Heart left ventricle (tissue), 16 donors: ENCODE measurements at regions not wholly inside any gene's neighbourhood (a gene's known extent, or its start where the extent isn't known, plus 50 kb on each side); places are given as distances from the start of the nearest gene placed in this dataset.
A peak's percentile ranks its signal among the peaks of the same experiment; 100 is the strongest.
"Not testable (repeated sequence)": the region's sequence is repeated elsewhere in the genome, so short reads cannot be mapped to it uniquely, and the experiment has no call there.

Experiments
- ATAC-seq, 4 donors: fragments of 200-7000 bp; cut with Tn5 transposase; one replicate each; pipeline ENCODE4 v1.9.1; 2020 to 2022; ENCODE audit warnings: moderate library complexity in 4 of 4, mild to moderate bottlenecking in 3 of 4, moderate number of reproducible peaks in 1 of 4
- DNase-seq, 5 donors: peaks; one replicate each; pipeline ENCODE4 v3.0.0-alpha.2; 2020
- H3K27ac ChIP-seq, 12 donors: fragments of 200-600 bp; sonication (generic) in 4 of 12; one replicate each; pipeline versions ENCODE4 v1.5.0 to v1.8.0; 2016 to 2022; ENCODE audit warnings: mild to moderate bottlenecking in 2 of 12
- H3K27me3 ChIP-seq, 9 donors: fragments of 200-600 bp; sonication (generic) in 2 of 9; one replicate each; pipeline versions ENCODE4 v1.5.1 to v1.8.0; 2016 to 2022; ENCODE audit warnings: mild to moderate bottlenecking in 3 of 9
- H3K36me3 ChIP-seq, 9 donors: fragments of 200-600 bp; sonication (generic) in 2 of 9; one replicate each; pipeline versions ENCODE4 v1.5.0 to v1.8.0; 2018 to 2022; ENCODE audit warnings: mild to moderate bottlenecking in 2 of 9
- H3K4me1 ChIP-seq, 12 donors: fragments of 200-600 bp; sonication (generic) in 4 of 12; one replicate each; pipeline versions ENCODE4 v1.5.0 to v1.8.0; 2016 to 2022; ENCODE audit warnings: mild to moderate bottlenecking in 3 of 12
- H3K4me3 ChIP-seq, 12 donors: fragments of 200-600 bp; sonication (generic) in 4 of 12; one replicate each; pipeline versions ENCODE4 v1.5.0 to v1.8.0; 2017 to 2022; ENCODE audit warnings: mild to moderate bottlenecking in 9 of 12, moderate library complexity in 4 of 12
- H3K9me3 ChIP-seq, 12 donors: fragments of 200-600 bp; sonication (generic) in 4 of 12; one replicate each; pipeline versions ENCODE4 v1.5.0 to v1.8.0; 2016 to 2022; ENCODE audit warnings: mild to moderate bottlenecking in 1 of 12
- POLR2A ChIP-seq, 2 donors: fragments of 450-650 bp; IDR thresholded peaks; one replicate each; pipeline ENCODE4 v1.6.1; 2017; ENCODE audit warnings: antibody characterized with exemption in 2 of 2, mild to moderate bottlenecking in 2 of 2, moderate library complexity in 2 of 2
- WGBS, 4 donors: extraction: QIAGEN DNeasy Blood & Tissue Kit in 2 of 4; methylation state at CpG; one replicate each; pipeline versions ENCODE4 v1.1.5 to v1.1.7; 2013 to 2018; 5-methylcytosine and 5-hydroxymethylcytosine counted together
- intact Hi-C, 10 donors: fragments of 100-400 bp; cut with DNase I; formaldehyde crosslinking; loops; one replicate each; pipeline versions ENCODE4 v1.11.1 to v1.14.2; 2022
- TF ChIP-seq, protein P1 (sequence below), 12 donors: fragments of 200-600 bp; sonication (generic) in 4 of 12; IDR thresholded peaks; one replicate each; pipeline versions ENCODE4 v1.5.0 to v1.8.0; 2018 to 2022; ENCODE audit warnings: antibody characterized with exemption in 12 of 12, mild to moderate bottlenecking in 5 of 12
- donor health status: ischemic (EF 13 %, LVEDD 7.1; RV severe dilation, severe dysfunction).
- donor health status: healthy with polysubstance abuse.
- donor health status: DM: no; HTN: yes; CAD: no.
- donor health status: DM: no; HTN: no; CAD: no.
- donor health status: ischemic (EF 25% LVEDD 6.9; RV normal size, moderate dysfunction).
- donor health status: ischemic (EF 25% LVEDD 5.7; RV mildly dilated, moderate dysfunction).
- donor health status: healthy.
- donor health status: DM: yes; HTN: yes; CAD: no.
- donor health status: ischemic (EF 35%, LVEDD 5.7; RV mildly dilated, moderate dysfunction).
- donor health status: nonischemic (EF 11% LVEDD 7.7; RV severe dilation, severe dysfunction).
- donor health status: DM: yes; HTN: yes; CAD: no.
- donor health status: PGD.
- donor health status: ischemic (EF 29% LVEDD 5.4; RV normal size, mild dysfunction).
- donor health status: nonischemic (EF 23%, LVEDD 6.1; RV moderate dilation, normal function).

DNA sequence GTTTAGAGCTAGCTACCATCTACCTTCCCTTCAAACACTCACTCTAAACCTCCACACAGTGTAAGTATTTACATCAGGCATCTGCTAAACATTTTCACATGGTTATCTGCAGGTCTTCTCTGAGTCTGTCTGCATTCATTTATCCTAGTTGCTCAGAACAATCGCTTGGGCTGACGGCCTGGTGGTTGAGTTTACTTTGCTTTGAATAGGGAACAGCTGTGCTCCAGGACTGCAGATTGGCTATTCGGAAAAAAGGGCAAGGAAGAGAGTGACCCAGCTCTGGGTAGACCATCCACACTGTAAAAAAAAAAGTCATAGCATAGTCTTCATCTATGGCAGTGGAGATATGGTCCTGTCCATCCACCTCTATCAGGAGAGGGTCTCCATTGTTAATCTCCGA, 115.3 kb upstream of the ESR1 start:
- H3K4me3 ChIP-seq: peak overlapping the region in 6 of 12 donors; percentile 32 to 57 (median 41)
- peaks cover 0 to 12% (median 0%) of the 10 kb centered on the region in 12 donors for H3K4me1 ChIP-seq
- intact Hi-C loops: loop anchor here in 2 of 10 donors (5.0 to 10.0 kb wide), 2 partner anchors 430 to 583 kb away; no protein-coding TSS in a partner anchor
- whole genome bisulfite sequencing, 4 donors: 47 to 69% (median 55%) methylated on average over 4 of the region's 4 CpGs
- ATAC-seq (peak in 2 of 4 donors; percentile 33 to 41), DNase-seq (no peak)
- H3K36me3 ChIP-seq: no peaks in the 10 kb centered on the region
- H3K27me3 ChIP-seq: no peaks in the 10 kb centered on the region
- no peaks in the 10 kb centered on the region for H3K9me3 ChIP-seq
- H3K27ac ChIP-seq: peak overlapping the region in 6 of 12 donors; percentile 69 to 88 (median 74)
- no peak for TF ChIP-seq POLR2A (IDR thresholded peaks at IDR 0.05)
- TF ChIP-seq, protein P1, sequence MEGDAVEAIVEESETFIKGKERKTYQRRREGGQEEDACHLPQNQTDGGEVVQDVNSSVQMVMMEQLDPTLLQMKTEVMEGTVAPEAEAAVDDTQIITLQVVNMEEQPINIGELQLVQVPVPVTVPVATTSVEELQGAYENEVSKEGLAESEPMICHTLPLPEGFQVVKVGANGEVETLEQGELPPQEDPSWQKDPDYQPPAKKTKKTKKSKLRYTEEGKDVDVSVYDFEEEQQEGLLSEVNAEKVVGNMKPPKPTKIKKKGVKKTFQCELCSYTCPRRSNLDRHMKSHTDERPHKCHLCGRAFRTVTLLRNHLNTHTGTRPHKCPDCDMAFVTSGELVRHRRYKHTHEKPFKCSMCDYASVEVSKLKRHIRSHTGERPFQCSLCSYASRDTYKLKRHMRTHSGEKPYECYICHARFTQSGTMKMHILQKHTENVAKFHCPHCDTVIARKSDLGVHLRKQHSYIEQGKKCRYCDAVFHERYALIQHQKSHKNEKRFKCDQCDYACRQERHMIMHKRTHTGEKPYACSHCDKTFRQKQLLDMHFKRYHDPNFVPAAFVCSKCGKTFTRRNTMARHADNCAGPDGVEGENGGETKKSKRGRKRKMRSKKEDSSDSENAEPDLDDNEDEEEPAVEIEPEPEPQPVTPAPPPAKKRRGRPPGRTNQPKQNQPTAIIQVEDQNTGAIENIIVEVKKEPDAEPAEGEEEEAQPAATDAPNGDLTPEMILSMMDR (IDR thresholded peaks at IDR 0.05): no peak

GRCh38 chr6:151693366-151693765, 114.1 kb upstream of the ESR1 start:
- no peak for DNase-seq
- H3K36me3 ChIP-seq: no peaks in the 10 kb centered on the region
- H3K4me3 ChIP-seq: no peak overlapping the region
- H3K27ac ChIP-seq: no peak overlapping the region
- WGBS, 4 donors: 81 to 87% (median 85%) methylated on average over 5 of the region's 5 CpGs
- intact Hi-C loops: loop anchor here in 2 of 10 donors (5.0 to 10.0 kb wide), 2 partner anchors 429 to 581 kb away; no protein-coding TSS in a partner anchor
- peaks cover 0 to 12% (median 0%) of the 10 kb centered on the region in 12 donors for H3K4me1 ChIP-seq
- no peak for TF ChIP-seq POLR2A (IDR thresholded peaks at IDR 0.05)
- TF ChIP-seq, protein P1 (IDR thresholded peaks at IDR 0.05): no peak
- ATAC-seq: no peak
- no peaks in the 10 kb centered on the region for H3K27me3 ChIP-seq
- H3K9me3 ChIP-seq: peaks cover 0 to 5% (median 0%) of the 10 kb centered on the region in 12 donors

- intact Hi-C loops: loop anchor here in 1 of 10 donors (10.0 kb wide), 1 partner anchor 580 kb away; no protein-coding TSS in a partner anchor
- no peak for ATAC-seq
Observed at GRCh38 chr6:151695156-151695555, 112.3 kb upstream of the ESR1 start.

GRCh38 chr6:151696302-151696701, 111.2 kb upstream of the ESR1 start:
- H3K4me1 ChIP-seq: peaks cover 0 to 12% (median 1%) of the 10 kb centered on the region in 12 donors
- 92 to 96% (median 94%) methylated on average over 4 of the region's 4 CpGs for WGBS, 4 donors
- H3K9me3 ChIP-seq, DNase-seq, H3K4me3 ChIP-seq, H3K36me3 ChIP-seq, H3K27me3 ChIP-seq, ATAC-seq, H3K27ac ChIP-seq: not testable (repeated sequence)
- intact Hi-C loops: loop anchor here in 1 of 10 donors (10.0 kb wide), 1 partner anchor 578 kb away; no protein-coding TSS in a partner anchor

More at GRCh38 chr6:151695156-151695555, 112.3 kb upstream of the ESR1 start:
- Histone ChIP-seq H3K36me3 (no peaks in the 10 kb centered on the region), H3K4me1 (peaks cover 0 to 9% (median 0%) of the 10 kb centered on the region in 12 donors), H3K9me3 (peaks cover 0 to 5% (median 0%) of the 10 kb centered on the region in 12 donors), H3K4me3 (no peak overlapping the region), H3K27ac (no peak overlapping the region), H3K27me3 (no peaks in the 10 kb centered on the region)
- no peak for DNase-seq
- TF ChIP-seq, protein P1 (IDR thresholded peaks at IDR 0.05): no peak
